Trophoblast cell (in vitro differentiated cells and primary cell): ENCODE measurements at regions not wholly inside any gene's neighbourhood (a gene's known extent, or its start where the extent isn't known, plus 50 kb on each side); places are given as distances from the start of the nearest gene placed in this dataset.

Source experiments
- DNase-seq, 2 donors: peaks; one replicate each; pipeline ENCODE4 v3.0.0-alpha.2; 2016
- H2AFZ ChIP-seq: 2 replicates; pipeline ENCODE4 v1.6.1; 2013; ENCODE audit warnings: low read length, moderate library complexity, mild to moderate bottlenecking; ENCODE audit not compliant: insufficient read depth, poor library complexity
- H2AK5ac ChIP-seq: 2 replicates; pipeline ENCODE4 v1.6.1; 2013; ENCODE audit warnings: mild to moderate bottlenecking, low read length
- H2BK120ac ChIP-seq: 2 replicates; pipeline ENCODE4 v1.6.1; 2013; ENCODE audit warnings: low read length, mild to moderate bottlenecking, moderate library complexity; ENCODE audit not compliant: insufficient read depth, poor library complexity
- H2BK12ac ChIP-seq: 2 replicates; pipeline ENCODE4 v1.6.1; 2013; ENCODE audit warnings: mild to moderate bottlenecking, low read length, moderate library complexity
- H2BK5ac ChIP-seq: 2 replicates; pipeline ENCODE4 v1.6.1; 2013; ENCODE audit warnings: low read length, low read depth, moderate library complexity, mild to moderate bottlenecking; ENCODE audit not compliant: poor library complexity
- H3K14ac ChIP-seq: 2 replicates; pipeline ENCODE4 v1.6.1; 2013; ENCODE audit warnings: mild to moderate bottlenecking, low read length
- H3K18ac ChIP-seq: 2 replicates; pipeline ENCODE4 v1.6.1; 2013; ENCODE audit warnings: mild to moderate bottlenecking, low read length
- H3K23ac ChIP-seq: 2 replicates; pipeline ENCODE4 v1.6.1; 2013; ENCODE audit warnings: low read length
- H3K27ac ChIP-seq: 2 replicates; pipeline ENCODE4 v1.5.1; 2013; ENCODE audit warnings: low read depth, mild to moderate bottlenecking, inconsistent platforms, low read length, moderate library complexity
- H3K27me3 ChIP-seq: 2 replicates; pipeline ENCODE4 v1.6.1; 2013; ENCODE audit warnings: inconsistent platforms, mild to moderate bottlenecking, low read length, moderate library complexity; ENCODE audit not compliant: insufficient read depth
- H3K36me3 ChIP-seq, 2 experiments: 1 replicate in 1 of 2; 2 replicates in 1 of 2; pipeline ENCODE4 v1.6.1; 2013; ENCODE audit warnings: low read length in 2 of 2, mild to moderate bottlenecking in 2 of 2, moderate library complexity in 1 of 2; ENCODE audit not compliant: insufficient read depth in 2 of 2, control insufficient read depth in 1 of 2
- H3K4ac ChIP-seq: 2 replicates; pipeline ENCODE4 v1.6.1; 2013; ENCODE audit warnings: low read depth, mild to moderate bottlenecking, low read length, moderate library complexity
- H3K4me1 ChIP-seq, 2 experiments: 1 replicate in 1 of 2; 2 replicates in 1 of 2; pipeline ENCODE4 v1.6.1; 2013; ENCODE audit warnings: low read length in 2 of 2, mild to moderate bottlenecking in 2 of 2, moderate library complexity in 1 of 2; ENCODE audit not compliant: insufficient read depth in 2 of 2, control insufficient read depth in 1 of 2
- H3K4me2 ChIP-seq: 2 replicates; pipeline ENCODE4 v1.6.1; 2013; ENCODE audit warnings: inconsistent platforms, mild to moderate bottlenecking, low read length, moderate library complexity
- H3K4me3 ChIP-seq: 2 replicates; pipeline ENCODE4 v1.5.1; 2013; ENCODE audit warnings: mild to moderate bottlenecking, low read depth, low read length, inconsistent platforms
- H3K79me1 ChIP-seq: one replicate; pipeline ENCODE4 v1.6.1; 2013; ENCODE audit warnings: low read length
- H3K79me2 ChIP-seq: 2 replicates; pipeline ENCODE4 v1.6.1; 2013; ENCODE audit warnings: low read length, mild to moderate bottlenecking; ENCODE audit not compliant: control insufficient read depth, insufficient read depth, poor library complexity
- H3K9ac ChIP-seq: 2 replicates; pipeline ENCODE4 v1.6.1; 2013; ENCODE audit warnings: mild to moderate bottlenecking, low read length
- H3K9me3 ChIP-seq: 2 replicates; pipeline ENCODE4 v1.6.1; 2013; ENCODE audit warnings: low read depth, mild to moderate bottlenecking, control low read depth, inconsistent platforms, low read length; ENCODE audit not compliant: insufficient read depth
- H4K12ac ChIP-seq: 2 replicates; pipeline ENCODE4 v1.6.1; 2013; ENCODE audit warnings: low read depth, mild to moderate bottlenecking, low read length, moderate library complexity
- H4K8ac ChIP-seq: 2 replicates; pipeline ENCODE4 v1.6.1; 2013; ENCODE audit warnings: low read depth, mild to moderate bottlenecking, low read length, moderate library complexity
- H4K91ac ChIP-seq: one replicate; pipeline ENCODE4 v1.6.1; 2013; ENCODE audit warnings: low read depth, mild to moderate bottlenecking, low read length, moderate library complexity
- WGBS: extraction: QIAGEN DNeasy Blood & Tissue Kit; methylation state at CpG from one replicate; pipeline ENCODE4 v1.1.7; 2013; ENCODE audit warnings: missing lambda C conversion rate; ENCODE audit not compliant: insufficient read length, insufficient coverage; ENCODE audit errors: extremely low coverage; 5-methylcytosine and 5-hydroxymethylcytosine counted together

DNA sequence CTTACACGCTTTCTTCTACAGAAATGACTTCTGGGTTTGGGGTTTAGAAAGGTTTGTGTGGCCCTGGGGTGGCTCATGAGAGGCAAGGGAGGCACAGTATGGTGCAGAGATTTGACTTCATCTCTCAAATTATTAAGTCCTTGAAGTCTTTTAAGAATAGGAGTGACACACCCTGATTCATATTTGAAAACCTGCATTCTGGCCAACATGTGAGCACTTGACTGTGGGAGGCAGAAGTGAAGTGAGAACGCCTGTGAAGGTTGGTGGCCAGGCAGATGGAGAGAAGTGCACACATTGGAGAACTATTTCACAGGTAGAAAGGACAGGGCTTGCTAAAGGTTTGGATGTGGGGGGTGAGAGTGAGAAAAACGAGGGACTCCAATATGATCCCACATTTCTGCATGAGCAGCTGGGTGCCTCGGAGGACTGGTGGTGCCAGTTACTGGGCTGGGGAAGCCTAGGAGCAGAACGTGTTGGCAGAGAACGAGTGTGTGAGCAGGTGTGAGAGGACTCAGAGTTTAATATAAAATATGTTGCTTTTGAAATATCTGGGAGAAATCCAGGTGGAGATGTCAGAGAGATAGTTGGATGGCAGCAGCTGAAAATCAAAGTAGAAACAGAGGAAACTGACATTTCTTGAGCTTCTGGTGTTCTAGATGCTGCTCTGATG lies 240.0 kb upstream of the ADAMTSL1 start:
- Histone ChIP-seq H2AFZ (no peak overlapping the region), H3K79me1 (no peaks in the 10 kb centered on the region), H3K36me3 (no peaks in the 10 kb centered on the region), H4K8ac (no peak overlapping the region), H3K4ac (no peak overlapping the region), H3K9ac (no peak overlapping the region), H3K14ac (no peak overlapping the region), H2BK120ac (no peak overlapping the region), H2AK5ac (no peak overlapping the region), H3K27me3 (no peaks in the 10 kb centered on the region), H3K79me2 (no peaks in the 10 kb centered on the region), H4K12ac (no peak overlapping the region), H3K4me1 (no peaks in the 10 kb centered on the region), H3K23ac (no peak overlapping the region), H3K18ac (no peak overlapping the region), H3K4me3 (no peak overlapping the region), H3K4me2 (no peak overlapping the region), H3K27ac (no peak overlapping the region), H2BK5ac (no peak overlapping the region), H2BK12ac (no peak overlapping the region), H3K9me3 (no peaks in the 10 kb centered on the region), H4K91ac (no peak overlapping the region)
- no peak for DNase-seq
- WGBS = no CpG with 5 or more reads among the region's 6 CpGs

DNA sequence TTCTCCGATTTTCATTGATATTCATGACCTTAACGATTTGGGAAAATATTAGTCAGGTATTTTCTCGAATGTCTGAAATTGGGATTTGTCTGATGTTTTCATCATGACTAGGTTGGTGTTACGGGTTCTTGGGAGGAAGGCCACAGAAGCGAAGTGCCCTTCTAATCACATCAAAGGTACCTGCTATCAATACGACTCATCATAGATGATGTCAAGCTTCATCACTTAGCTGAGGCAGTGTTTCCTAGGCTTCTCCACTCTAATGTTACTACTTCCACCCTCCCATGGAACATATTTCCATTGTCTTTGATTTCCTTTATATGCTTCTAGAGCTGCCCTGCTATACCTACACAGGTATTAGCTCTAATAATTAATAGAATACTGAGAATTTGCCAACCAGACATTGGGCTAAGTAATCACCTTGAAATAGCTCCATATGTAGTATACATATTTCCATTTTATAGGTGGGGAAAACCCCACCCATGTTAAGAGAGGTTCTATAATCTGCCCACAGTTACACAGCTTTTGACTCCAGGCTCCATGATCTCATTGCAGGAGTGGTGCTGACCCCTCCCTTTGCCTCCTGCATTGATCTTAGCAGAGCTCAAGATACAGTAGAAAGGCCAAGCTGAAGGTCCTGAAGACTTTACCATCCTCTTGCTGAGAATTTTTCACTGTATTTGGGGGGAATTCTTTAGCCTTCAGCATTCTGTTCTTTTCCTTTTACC lies 238.6 kb upstream of the ADAMTSL1 start:
- no peak overlapping the region for H3K27ac ChIP-seq
- no peak overlapping the region for H3K4me3 ChIP-seq
- H3K79me1 ChIP-seq = no peaks in the 10 kb centered on the region
- no peak overlapping the region for H2AK5ac ChIP-seq
- no peak overlapping the region for H3K4ac ChIP-seq
- no peaks in the 10 kb centered on the region for H3K4me1 ChIP-seq
- no peaks in the 10 kb centered on the region for H3K36me3 ChIP-seq
- no peak overlapping the region for H3K9ac ChIP-seq
- H3K27me3 ChIP-seq = no peaks in the 10 kb centered on the region
- H2BK120ac ChIP-seq = no peak overlapping the region
- H3K79me2 ChIP-seq = no peaks in the 10 kb centered on the region
- H4K91ac ChIP-seq = no peak overlapping the region
- no CpG with 5 or more reads among the region's 6 CpGs for WGBS
- no peak overlapping the region for H4K12ac ChIP-seq
- DNase-seq = no peak
- H2AFZ ChIP-seq = no peak overlapping the region
- no peaks in the 10 kb centered on the region for H3K9me3 ChIP-seq
- no peak overlapping the region for H3K23ac ChIP-seq
- H3K18ac ChIP-seq = no peak overlapping the region
- H3K14ac ChIP-seq = no peak overlapping the region
- no peak overlapping the region for H4K8ac ChIP-seq
- no peak overlapping the region for H2BK5ac ChIP-seq
- H3K4me2 ChIP-seq = no peak overlapping the region
- H2BK12ac ChIP-seq = no peak overlapping the region

DNA sequence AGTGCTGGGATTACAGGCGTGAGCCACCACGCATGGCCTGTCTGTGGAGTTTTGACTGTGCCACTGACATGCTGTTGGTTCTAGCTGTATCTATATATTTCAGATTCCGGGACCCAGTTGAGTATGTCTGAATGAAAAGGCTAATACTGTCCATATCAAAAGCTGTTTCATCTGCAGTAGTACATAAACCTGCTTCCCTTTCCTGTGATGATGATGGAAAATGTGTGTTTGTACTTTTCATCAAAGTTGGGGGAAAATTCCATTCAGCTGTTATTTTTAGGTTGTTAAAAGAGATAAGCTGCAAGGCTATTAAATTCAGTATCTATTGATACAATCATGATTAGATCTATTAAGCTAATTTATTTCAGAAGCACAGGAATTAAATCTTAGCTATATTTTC lies 237.6 kb upstream of the ADAMTSL1 start:
- H4K12ac ChIP-seq = no peak overlapping the region
- H2AK5ac ChIP-seq = no peak overlapping the region
- no peak overlapping the region for H4K91ac ChIP-seq
- no peaks in the 10 kb centered on the region for H3K79me1 ChIP-seq
- H3K9ac ChIP-seq = no peak overlapping the region
- H3K27ac ChIP-seq = no peak overlapping the region
- H2BK5ac ChIP-seq = no peak overlapping the region
- H3K4me1 ChIP-seq = no peaks in the 10 kb centered on the region
- no peak overlapping the region for H3K4me2 ChIP-seq
- H3K79me2 ChIP-seq = no peaks in the 10 kb centered on the region
- WGBS = no CpG with 5 or more reads among the region's 3 CpGs
- H3K23ac ChIP-seq = no peak overlapping the region
- no peaks in the 10 kb centered on the region for H3K9me3 ChIP-seq
- H2AFZ ChIP-seq = no peak overlapping the region
- no peak overlapping the region for H3K18ac ChIP-seq
- no peak overlapping the region for H2BK12ac ChIP-seq
- H3K14ac ChIP-seq = no peak overlapping the region
- no peak overlapping the region for H4K8ac ChIP-seq
- H3K36me3 ChIP-seq = no peaks in the 10 kb centered on the region
- no peak for DNase-seq
- H3K27me3 ChIP-seq = no peaks in the 10 kb centered on the region
- H3K4ac ChIP-seq = no peak overlapping the region
- no peak overlapping the region for H2BK120ac ChIP-seq
- H3K4me3 ChIP-seq = no peak overlapping the region

DNA sequence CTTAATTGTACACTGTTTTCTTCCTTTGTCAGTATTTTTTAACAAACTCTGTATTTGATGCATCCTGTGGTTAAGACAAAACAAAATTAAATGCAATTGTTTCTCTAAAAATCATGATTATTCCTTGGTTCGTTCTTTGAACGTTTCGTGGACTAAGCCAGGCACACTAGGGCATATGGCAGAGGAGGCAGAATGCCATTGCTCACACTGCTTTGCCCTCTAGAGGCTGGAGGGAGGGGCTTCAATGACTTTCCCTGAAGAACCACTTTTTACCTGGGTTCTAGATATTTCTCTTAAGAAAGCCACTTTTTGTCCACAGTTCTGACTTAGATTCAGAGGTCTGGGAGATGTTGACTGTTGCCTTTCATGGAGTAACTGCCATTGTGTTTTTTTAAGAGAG lies 236.2 kb upstream of the ADAMTSL1 start:
- Histone ChIP-seq H2AK5ac (no peak overlapping the region), H2BK120ac (no peak overlapping the region), H3K4me2 (no peak overlapping the region), H2AFZ (no peak overlapping the region), H3K4ac (no peak overlapping the region), H3K79me1 (no peaks in the 10 kb centered on the region), H3K36me3 (no peaks in the 10 kb centered on the region), H2BK12ac (no peak overlapping the region), H3K27me3 (no peaks in the 10 kb centered on the region), H3K18ac (no peak overlapping the region), H3K9ac (no peak overlapping the region), H3K14ac (no peak overlapping the region), H3K4me1 (no peaks in the 10 kb centered on the region), H3K27ac (no peak overlapping the region), H3K4me3 (no peak overlapping the region), H3K9me3 (no peaks in the 10 kb centered on the region), H2BK5ac (no peak overlapping the region), H3K23ac (no peak overlapping the region), H3K79me2 (no peaks in the 10 kb centered on the region), H4K12ac (no peak overlapping the region), H4K91ac (no peak overlapping the region), H4K8ac (no peak overlapping the region)
- DNase-seq = no peak
- WGBS = no CpG with 5 or more reads among the region's 3 CpGs
